ENCODE measurements at regions not wholly inside any gene's neighbourhood (a gene's known extent, or its start where the extent isn't known, plus 50 kb on each side); places are given as distances from the start of the nearest gene placed in this dataset.

DNA sequence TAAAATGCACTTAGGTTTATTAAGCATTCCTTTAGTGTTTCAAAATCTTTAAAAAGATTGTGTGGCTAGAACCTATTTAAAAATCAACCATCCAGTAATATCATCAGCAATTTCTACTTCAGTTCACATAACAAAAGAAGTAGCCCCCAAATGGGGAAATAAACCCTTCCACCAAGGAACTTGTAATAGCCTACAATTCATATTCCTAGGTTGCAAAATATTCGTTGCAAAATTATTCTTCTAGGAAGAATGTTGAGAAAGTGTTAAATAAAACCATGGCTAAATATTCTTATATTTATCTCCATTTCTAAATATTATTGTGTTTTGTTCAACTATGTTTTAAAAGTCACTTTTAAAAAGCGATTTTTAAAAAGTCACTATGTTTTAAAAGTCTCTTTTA lies 177.9 kb upstream of the PRLR start:
- H2AFZ ChIP-seq (ENCODE audit: insufficient read depth, low read length, poor library complexity) = no peak overlapping the region
- H3K9ac ChIP-seq (ENCODE audit: low read length) = no peak overlapping the region
- no peak overlapping the region for H2BK12ac ChIP-seq (ENCODE audit: low read length)
- no peaks in the 10 kb centered on the region for H3K9me3 ChIP-seq (ENCODE audit: insufficient read depth, low read depth, low read length)
- H3K79me2 ChIP-seq (ENCODE audit: control insufficient read depth, insufficient read depth, low read length, poor library complexity) = no peaks in the 10 kb centered on the region
- H3K27ac ChIP-seq (ENCODE audit: low read depth, low read length) = no peak overlapping the region
- H2AK5ac ChIP-seq (ENCODE audit: low read length) = no peak overlapping the region
- no peak overlapping the region for H2BK120ac ChIP-seq (ENCODE audit: insufficient read depth, low read length, poor library complexity)
- no peaks in the 10 kb centered on the region for H3K36me3 ChIP-seq (ENCODE audit: control insufficient read depth in 1 of 2, insufficient read depth in 2 of 2, low read length in 2 of 2)
- H3K4me3 ChIP-seq (ENCODE audit: low read depth, low read length) = no peak overlapping the region
- WGBS (ENCODE audit: extremely low coverage, insufficient coverage, insufficient read length) = no CpG with 5 or more reads among the region's 2 CpGs
- H3K27me3 ChIP-seq (ENCODE audit: insufficient read depth, low read length) = no peaks in the 10 kb centered on the region
- no peak for DNase-seq
- H4K91ac ChIP-seq (ENCODE audit: low read depth, low read length) = no peak overlapping the region
- no peak overlapping the region for H2BK5ac ChIP-seq (ENCODE audit: low read depth, low read length, poor library complexity)
- no peaks in the 10 kb centered on the region for H3K4me1 ChIP-seq (ENCODE audit: control insufficient read depth in 1 of 2, insufficient read depth in 2 of 2, low read length in 2 of 2)
- H3K4me2 ChIP-seq (ENCODE audit: low read length) = no peak overlapping the region
- H3K79me1 ChIP-seq (ENCODE audit: low read length) = no peaks in the 10 kb centered on the region
- H3K4ac ChIP-seq (ENCODE audit: low read depth, low read length) = no peak overlapping the region
- no peak overlapping the region for H3K18ac ChIP-seq (ENCODE audit: low read length)
- no peak overlapping the region for H3K23ac ChIP-seq (ENCODE audit: low read length)
- no peak overlapping the region for H3K14ac ChIP-seq (ENCODE audit: low read length)
- H4K12ac ChIP-seq (ENCODE audit: low read depth, low read length) = no peak overlapping the region
- no peak overlapping the region for H4K8ac ChIP-seq (ENCODE audit: low read depth, low read length)

DNA sequence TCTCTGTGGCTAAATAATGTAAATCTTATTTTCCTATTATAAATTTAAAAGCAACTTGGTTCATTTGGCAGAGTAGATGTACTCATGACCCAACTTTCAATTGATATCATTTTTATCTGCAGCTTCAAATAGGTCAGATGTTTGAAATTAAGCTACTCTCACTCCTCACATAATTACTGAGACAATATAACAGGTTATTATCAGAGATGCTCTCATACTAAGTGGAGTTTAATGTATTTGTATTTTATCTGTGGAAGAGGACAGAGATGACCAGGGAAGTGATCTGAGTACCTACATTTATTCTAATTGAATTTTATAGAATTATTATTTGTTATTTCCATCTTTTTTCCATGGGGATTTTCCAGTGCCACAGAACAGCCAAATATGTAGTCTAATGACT lies 177.4 kb upstream of the PRLR start:
- no peaks in the 10 kb centered on the region for H3K4me1 ChIP-seq (ENCODE audit: control insufficient read depth in 1 of 2, insufficient read depth in 2 of 2, low read length in 2 of 2)
- H3K36me3 ChIP-seq (ENCODE audit: control insufficient read depth in 1 of 2, insufficient read depth in 2 of 2, low read length in 2 of 2) = no peaks in the 10 kb centered on the region
- no peak overlapping the region for H2BK5ac ChIP-seq (ENCODE audit: low read depth, low read length, poor library complexity)
- H3K23ac ChIP-seq (ENCODE audit: low read length) = no peak overlapping the region
- H2BK12ac ChIP-seq (ENCODE audit: low read length) = no peak overlapping the region
- no peaks in the 10 kb centered on the region for H3K27me3 ChIP-seq (ENCODE audit: insufficient read depth, low read length)
- H3K4me2 ChIP-seq (ENCODE audit: low read length) = no peak overlapping the region
- no peak for DNase-seq
- no peaks in the 10 kb centered on the region for H3K9me3 ChIP-seq (ENCODE audit: insufficient read depth, low read depth, low read length)
- no peak overlapping the region for H3K9ac ChIP-seq (ENCODE audit: low read length)
- no peaks in the 10 kb centered on the region for H3K79me2 ChIP-seq (ENCODE audit: control insufficient read depth, insufficient read depth, low read length, poor library complexity)
- H3K14ac ChIP-seq (ENCODE audit: low read length) = no peak overlapping the region
- no peak overlapping the region for H3K4ac ChIP-seq (ENCODE audit: low read depth, low read length)
- no peaks in the 10 kb centered on the region for H3K79me1 ChIP-seq (ENCODE audit: low read length)
- no peak overlapping the region for H2BK120ac ChIP-seq (ENCODE audit: insufficient read depth, low read length, poor library complexity)
- no peak overlapping the region for H4K8ac ChIP-seq (ENCODE audit: low read depth, low read length)
- no peak overlapping the region for H4K91ac ChIP-seq (ENCODE audit: low read depth, low read length)
- H3K4me3 ChIP-seq (ENCODE audit: low read depth, low read length) = no peak overlapping the region
- no peak overlapping the region for H3K27ac ChIP-seq (ENCODE audit: low read depth, low read length)
- H3K18ac ChIP-seq (ENCODE audit: low read length) = no peak overlapping the region
- H4K12ac ChIP-seq (ENCODE audit: low read depth, low read length) = no peak overlapping the region
- H2AFZ ChIP-seq (ENCODE audit: insufficient read depth, low read length, poor library complexity) = no peak overlapping the region
- no peak overlapping the region for H2AK5ac ChIP-seq (ENCODE audit: low read length)

DNA sequence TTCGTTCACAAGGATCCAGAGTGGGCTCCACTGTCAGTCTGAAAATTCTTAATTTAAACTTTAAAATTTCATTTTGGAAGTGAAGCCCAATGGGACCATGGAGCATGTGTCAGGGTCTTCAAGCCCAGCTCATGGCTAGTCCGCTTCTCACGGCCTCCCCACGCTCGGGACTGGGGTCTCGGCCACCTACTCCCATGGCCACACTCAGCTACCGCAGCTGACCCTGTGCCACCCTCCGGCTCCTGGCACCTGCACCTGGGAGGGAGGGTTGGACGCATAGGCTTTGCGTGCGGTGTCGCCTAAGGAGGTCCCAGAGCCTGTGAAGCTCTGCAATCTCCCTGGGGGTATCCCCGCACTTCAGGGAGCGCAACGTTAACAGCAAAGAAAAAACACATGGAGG lies 175.7 kb upstream of the PRLR start:
- no CpG with 5 or more reads among the region's 15 CpGs for WGBS (ENCODE audit: extremely low coverage, insufficient coverage, insufficient read length)
- Histone ChIP-seq H3K4ac (ENCODE audit: low read depth, low read length) (no peak overlapping the region), H3K27ac (ENCODE audit: low read depth, low read length) (no peak overlapping the region)

DNA sequence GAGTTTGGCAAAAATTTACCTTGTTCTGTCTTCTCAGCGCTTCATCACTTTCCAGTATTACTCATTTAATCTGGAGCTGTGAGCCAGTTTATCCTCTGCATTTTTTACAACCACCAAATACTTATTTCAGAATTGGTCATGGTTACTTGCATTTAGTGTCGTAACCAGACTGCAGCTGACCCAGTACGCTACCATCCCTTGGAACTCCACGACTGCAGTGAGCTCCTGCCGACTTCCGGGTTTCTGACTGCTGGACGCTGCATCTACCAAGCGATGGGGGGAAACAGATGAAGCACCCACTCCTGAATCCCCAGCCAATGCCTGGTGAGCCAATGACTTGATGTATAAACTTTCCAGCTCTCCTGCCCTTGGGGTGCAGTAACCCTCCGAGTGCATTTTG lies 174.4 kb upstream of the PRLR start:
- H2BK120ac ChIP-seq (ENCODE audit: insufficient read depth, low read length, poor library complexity) = no peak overlapping the region
- no CpG with 5 or more reads among the region's 9 CpGs for WGBS (ENCODE audit: extremely low coverage, insufficient coverage, insufficient read length)

More for the DNA sequence above, 175.7 kb upstream of the PRLR start:
- no peaks in the 10 kb centered on the region for H3K79me1 ChIP-seq (ENCODE audit: low read length)
- no peak overlapping the region for H3K14ac ChIP-seq (ENCODE audit: low read length)
- H3K79me2 ChIP-seq (ENCODE audit: control insufficient read depth, insufficient read depth, low read length, poor library complexity) = no peaks in the 10 kb centered on the region
- no peak overlapping the region for H4K8ac ChIP-seq (ENCODE audit: low read depth, low read length)
- no peaks in the 10 kb centered on the region for H3K36me3 ChIP-seq (ENCODE audit: control insufficient read depth in 1 of 2, insufficient read depth in 2 of 2, low read length in 2 of 2)
- no peak overlapping the region for H4K91ac ChIP-seq (ENCODE audit: low read depth, low read length)
- no peak overlapping the region for H2AK5ac ChIP-seq (ENCODE audit: low read length)
- H3K9me3 ChIP-seq (ENCODE audit: insufficient read depth, low read depth, low read length) = no peaks in the 10 kb centered on the region
- no peak overlapping the region for H2BK12ac ChIP-seq (ENCODE audit: low read length)
- H3K4me3 ChIP-seq (ENCODE audit: low read depth, low read length) = no peak overlapping the region
- H2BK5ac ChIP-seq (ENCODE audit: low read depth, low read length, poor library complexity) = no peak overlapping the region
- no peaks in the 10 kb centered on the region for H3K4me1 ChIP-seq (ENCODE audit: control insufficient read depth in 1 of 2, insufficient read depth in 2 of 2, low read length in 2 of 2)
- H3K18ac ChIP-seq (ENCODE audit: low read length) = no peak overlapping the region
- no peak for DNase-seq
- H4K12ac ChIP-seq (ENCODE audit: low read depth, low read length) = no peak overlapping the region
- no peak overlapping the region for H2AFZ ChIP-seq (ENCODE audit: insufficient read depth, low read length, poor library complexity)
- H3K4me2 ChIP-seq (ENCODE audit: low read length) = no peak overlapping the region
- no peak overlapping the region for H3K23ac ChIP-seq (ENCODE audit: low read length)
- no peak overlapping the region for H2BK120ac ChIP-seq (ENCODE audit: insufficient read depth, low read length, poor library complexity)
- H3K27me3 ChIP-seq (ENCODE audit: insufficient read depth, low read length) = no peaks in the 10 kb centered on the region
- H3K9ac ChIP-seq (ENCODE audit: low read length) = no peak overlapping the region

More for the DNA sequence above, 174.4 kb upstream of the PRLR start:
- H3K9ac ChIP-seq (ENCODE audit: low read length) = no peak overlapping the region
- H3K27ac ChIP-seq (ENCODE audit: low read depth, low read length) = no peak overlapping the region
- H4K91ac ChIP-seq (ENCODE audit: low read depth, low read length) = no peak overlapping the region
- no peak overlapping the region for H2AK5ac ChIP-seq (ENCODE audit: low read length)
- H2BK5ac ChIP-seq (ENCODE audit: low read depth, low read length, poor library complexity) = no peak overlapping the region
- DNase-seq = peak; percentile 37 to 51
- no peak overlapping the region for H3K4me2 ChIP-seq (ENCODE audit: low read length)
- H2BK12ac ChIP-seq (ENCODE audit: low read length) = no peak overlapping the region
- no peaks in the 10 kb centered on the region for H3K36me3 ChIP-seq (ENCODE audit: control insufficient read depth in 1 of 2, insufficient read depth in 2 of 2, low read length in 2 of 2)
- H3K4me3 ChIP-seq (ENCODE audit: low read depth, low read length) = no peak overlapping the region
- H4K8ac ChIP-seq (ENCODE audit: low read depth, low read length) = no peak overlapping the region
- H3K4ac ChIP-seq (ENCODE audit: low read depth, low read length) = no peak overlapping the region
- no peaks in the 10 kb centered on the region for H3K79me2 ChIP-seq (ENCODE audit: control insufficient read depth, insufficient read depth, low read length, poor library complexity)
- H2AFZ ChIP-seq (ENCODE audit: insufficient read depth, low read length, poor library complexity) = no peak overlapping the region
- H3K14ac ChIP-seq (ENCODE audit: low read length) = no peak overlapping the region
- H3K18ac ChIP-seq (ENCODE audit: low read length) = no peak overlapping the region
- H3K4me1 ChIP-seq (ENCODE audit: control insufficient read depth in 1 of 2, insufficient read depth in 2 of 2, low read length in 2 of 2) = no peaks in the 10 kb centered on the region
- H3K27me3 ChIP-seq (ENCODE audit: insufficient read depth, low read length) = no peaks in the 10 kb centered on the region
- no peak overlapping the region for H3K23ac ChIP-seq (ENCODE audit: low read length)
- H3K79me1 ChIP-seq (ENCODE audit: low read length) = no peaks in the 10 kb centered on the region
- no peaks in the 10 kb centered on the region for H3K9me3 ChIP-seq (ENCODE audit: insufficient read depth, low read depth, low read length)
- no peak overlapping the region for H4K12ac ChIP-seq (ENCODE audit: low read depth, low read length)

Data from trophoblast cell (in vitro differentiated cells and primary cell).